Adrenal gland (tissue), 5 donors: ENCODE measurements at regions not wholly inside any gene's neighbourhood (a gene's known extent, or its start where the extent isn't known, plus 50 kb on each side); places are given as distances from the start of the nearest gene placed in this dataset.

Experiments used
- POLR2A ChIP-seq, 2 donors: fragments of 450-650 bp; IDR thresholded peaks; one replicate each; pipeline ENCODE4 v1.6.1; 2017; ENCODE audit warnings: antibody characterized with exemption in 2 of 2, mild to moderate bottlenecking in 2 of 2, moderate library complexity in 1 of 2
- TF ChIP-seq, protein P1 (sequence below), 6 experiments: fragments of 450-650 bp in 4 of 6; fragments of 200-600 bp in 2 of 6; sonication (generic) in 1 of 6; IDR thresholded peaks; 1 replicate in 5 of 6; 2 replicates in 1 of 6; pipeline versions ENCODE4 v1.5.1 to v1.8.0; 2016 to 2021; ENCODE audit warnings: antibody characterized with exemption in 6 of 6, mild to moderate bottlenecking in 2 of 6, moderate library complexity in 1 of 6
- donor health status: DM: no; HTN: no; CAD: no.

DNA sequence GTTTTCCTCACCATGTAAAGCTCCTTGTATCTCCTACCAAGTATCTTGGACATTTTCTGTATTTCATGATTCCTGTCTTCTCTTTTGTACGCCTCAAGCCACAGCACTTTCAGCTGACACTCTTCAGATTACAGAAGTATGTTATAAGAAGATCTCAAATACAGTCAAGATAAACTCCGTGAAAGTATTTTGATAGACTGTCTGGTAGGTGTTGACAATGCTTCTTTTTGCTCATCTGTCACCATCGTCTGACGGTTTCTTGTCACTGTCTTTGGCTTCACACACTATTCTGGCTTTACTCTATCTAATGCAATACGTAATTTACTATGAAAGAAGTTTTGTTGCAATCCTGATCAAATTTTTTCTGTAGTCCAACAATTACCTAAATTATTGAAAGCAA is 294.5 kb upstream of the CDH12 start:
- no peak for TF ChIP-seq POLR2A (IDR thresholded peaks at IDR 0.05)
- TF ChIP-seq, protein P1, sequence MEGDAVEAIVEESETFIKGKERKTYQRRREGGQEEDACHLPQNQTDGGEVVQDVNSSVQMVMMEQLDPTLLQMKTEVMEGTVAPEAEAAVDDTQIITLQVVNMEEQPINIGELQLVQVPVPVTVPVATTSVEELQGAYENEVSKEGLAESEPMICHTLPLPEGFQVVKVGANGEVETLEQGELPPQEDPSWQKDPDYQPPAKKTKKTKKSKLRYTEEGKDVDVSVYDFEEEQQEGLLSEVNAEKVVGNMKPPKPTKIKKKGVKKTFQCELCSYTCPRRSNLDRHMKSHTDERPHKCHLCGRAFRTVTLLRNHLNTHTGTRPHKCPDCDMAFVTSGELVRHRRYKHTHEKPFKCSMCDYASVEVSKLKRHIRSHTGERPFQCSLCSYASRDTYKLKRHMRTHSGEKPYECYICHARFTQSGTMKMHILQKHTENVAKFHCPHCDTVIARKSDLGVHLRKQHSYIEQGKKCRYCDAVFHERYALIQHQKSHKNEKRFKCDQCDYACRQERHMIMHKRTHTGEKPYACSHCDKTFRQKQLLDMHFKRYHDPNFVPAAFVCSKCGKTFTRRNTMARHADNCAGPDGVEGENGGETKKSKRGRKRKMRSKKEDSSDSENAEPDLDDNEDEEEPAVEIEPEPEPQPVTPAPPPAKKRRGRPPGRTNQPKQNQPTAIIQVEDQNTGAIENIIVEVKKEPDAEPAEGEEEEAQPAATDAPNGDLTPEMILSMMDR (IDR thresholded peaks at IDR 0.05), result no peak
